Right lobe of liver (tissue), 4 donors: ENCODE measurements at regions not wholly inside any gene's neighbourhood (a gene's known extent, or its start where the extent isn't known, plus 50 kb on each side); places are given as distances from the start of the nearest gene placed in this dataset.
"Not testable (repeated sequence)": the region's sequence is repeated elsewhere in the genome, so short reads cannot be mapped to it uniquely, and the experiment has no call there.

Experiments
- POLR2A ChIP-seq: fragments of 450-650 bp; IDR thresholded peaks from one replicate; pipeline ENCODE4 v1.6.1; 2017; ENCODE audit warnings: antibody characterized with exemption, mild to moderate bottlenecking
- TF ChIP-seq, protein P1 (sequence below), 4 donors: fragments of 200-600 bp in 3 of 4; fragments of 450-650 bp in 1 of 4; IDR thresholded peaks; one replicate each; pipeline versions ENCODE4 v1.5.1 to v1.8.0; 2016 to 2022; ENCODE audit warnings: antibody characterized with exemption in 4 of 4, mild to moderate bottlenecking in 2 of 4
- donor health status: DM: no; HTN: no; CAD: no.
- donor health status: DM: no; HTN: no; CAD: no.
- donor health status: DM: no; HTN: yes; CAD: no.

DNA sequence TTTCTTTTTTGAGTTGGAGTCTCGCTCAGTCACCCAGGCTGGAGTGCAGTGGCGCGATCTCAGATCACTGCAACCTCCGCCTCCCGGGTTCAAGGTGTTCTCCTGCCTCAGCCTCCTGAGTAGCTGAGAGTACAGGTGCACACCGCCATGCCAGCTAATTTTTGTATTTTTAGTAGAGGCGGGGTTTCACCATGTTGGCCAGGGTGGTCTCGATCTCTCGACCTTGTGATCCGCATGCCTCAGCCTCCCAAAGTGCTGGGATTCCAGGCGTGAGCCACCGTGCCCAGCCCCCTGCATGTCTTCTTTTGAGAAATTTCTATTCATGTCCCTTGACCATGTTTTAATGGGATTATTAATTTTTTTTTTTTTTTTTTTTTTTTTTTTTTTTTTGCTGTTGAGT, 430.5 kb upstream of the DDX18 start:
- TF ChIP-seq, protein P1, sequence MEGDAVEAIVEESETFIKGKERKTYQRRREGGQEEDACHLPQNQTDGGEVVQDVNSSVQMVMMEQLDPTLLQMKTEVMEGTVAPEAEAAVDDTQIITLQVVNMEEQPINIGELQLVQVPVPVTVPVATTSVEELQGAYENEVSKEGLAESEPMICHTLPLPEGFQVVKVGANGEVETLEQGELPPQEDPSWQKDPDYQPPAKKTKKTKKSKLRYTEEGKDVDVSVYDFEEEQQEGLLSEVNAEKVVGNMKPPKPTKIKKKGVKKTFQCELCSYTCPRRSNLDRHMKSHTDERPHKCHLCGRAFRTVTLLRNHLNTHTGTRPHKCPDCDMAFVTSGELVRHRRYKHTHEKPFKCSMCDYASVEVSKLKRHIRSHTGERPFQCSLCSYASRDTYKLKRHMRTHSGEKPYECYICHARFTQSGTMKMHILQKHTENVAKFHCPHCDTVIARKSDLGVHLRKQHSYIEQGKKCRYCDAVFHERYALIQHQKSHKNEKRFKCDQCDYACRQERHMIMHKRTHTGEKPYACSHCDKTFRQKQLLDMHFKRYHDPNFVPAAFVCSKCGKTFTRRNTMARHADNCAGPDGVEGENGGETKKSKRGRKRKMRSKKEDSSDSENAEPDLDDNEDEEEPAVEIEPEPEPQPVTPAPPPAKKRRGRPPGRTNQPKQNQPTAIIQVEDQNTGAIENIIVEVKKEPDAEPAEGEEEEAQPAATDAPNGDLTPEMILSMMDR (IDR thresholded peaks at IDR 0.05): not testable (repeated sequence)
- TF ChIP-seq POLR2A: not testable (repeated sequence)
